GM13976 (cell line): ENCODE measurements at regions not wholly inside any gene's neighbourhood (a gene's known extent, or its start where the extent isn't known, plus 50 kb on each side); places are given as distances from the start of the nearest gene placed in this dataset.

Source experiments
- DNase-seq: peaks from one replicate; pipeline ENCODE4 v3.0.0; 2012; ENCODE audit warnings: low spot score
- CTCF ChIP-seq: IDR thresholded peaks from 2 replicates; pipeline ENCODE4 v1.5.1; 2012; ENCODE audit warnings: borderline replicate concordance, mild to moderate bottlenecking; ENCODE audit not compliant: insufficient read depth; ENCODE audit errors: extremely low read depth, missing control alignments, control extremely low read depth
- in situ Hi-C: fragments of 300-500 bp; cut with MboI; formaldehyde crosslinking; loops from one replicate; pipeline ENCODE4 v1.12.0; 2022; ENCODE audit warnings: low sequenced_read_pairs, mixed read lengths, inconsistent platforms; ENCODE audit not compliant: unreplicated experiment

GRCh38 chr3:139286825-139287224, 57.0 kb upstream of the MRPS22 start:
- no peak for TF ChIP-seq CTCF
- DNase-seq, result no peak
- in situ Hi-C loops, result no loop called here

GRCh38 chr3:139287557-139287956, 56.3 kb upstream of the MRPS22 start:
- no peak for TF ChIP-seq CTCF
- in situ Hi-C loops, result no loop called here
- DNase-seq, result no peak

- TF ChIP-seq CTCF, result no peak
- in situ Hi-C loops, result no loop called here
- DNase-seq, result no peak
Observed at GRCh38 chr3:139288266-139288821, 55.5 kb upstream of the MRPS22 start.

- no peak for DNase-seq
- TF ChIP-seq CTCF, result no peak
- in situ Hi-C loops, result no loop called here
Observed at GRCh38 chr3:139289860-139290524, 53.8 kb upstream of the MRPS22 start.

- no peak for DNase-seq
- in situ Hi-C loops, result no loop called here
- no peak for TF ChIP-seq CTCF
Observed at GRCh38 chr3:139291276-139292051, 52.4 kb upstream of the MRPS22 start.

- no peak for TF ChIP-seq CTCF
- in situ Hi-C loops, result no loop called here
- DNase-seq, result no peak
Observed at GRCh38 chr3:139292192-139292591, 51.6 kb upstream of the MRPS22 start.
